Hematopoietic multipotent progenitor cell treated with erythropoietin and hydrocortisone succinate and interleukin-3 and kit ligand, for 4 days (in vitro differentiated cells): ENCODE measurements at regions not wholly inside any gene's neighbourhood (a gene's known extent, or its start where the extent isn't known, plus 50 kb on each side); places are given as distances from the start of the nearest gene placed in this dataset.

Source experiments
- DNase-seq: peaks from one replicate; pipeline ENCODE4 v3.0.0-alpha.2; 2015

GRCh38 chr12:59839514-59839913 is 243.7 kb downstream of the SLC16A7 start:
- DNase-seq, result peak; percentile 91

- DNase-seq, result no peak
Observed at GRCh38 chr12:59843260-59843843, 247.5 kb downstream of the SLC16A7 start.

GRCh38 chr12:59844750-59845149 is 248.9 kb downstream of the SLC16A7 start:
- no peak for DNase-seq

- no peak for DNase-seq
Observed at GRCh38 chr12:59845293-59845692, 249.5 kb downstream of the SLC16A7 start.

GRCh38 chr12:59847127-59847526 is 251.3 kb downstream of the SLC16A7 start:
- DNase-seq, result no peak

GRCh38 chr12:59850268-59850667 is 254.4 kb downstream of the SLC16A7 start:
- no peak for DNase-seq

GRCh38 chr12:59858508-59859170 is 262.8 kb downstream of the SLC16A7 start:
- peak; percentile 47 for DNase-seq

- DNase-seq, result no peak
Observed at GRCh38 chr12:59859171-59859510, 263.3 kb downstream of the SLC16A7 start.

- no peak for DNase-seq
Observed at GRCh38 chr12:59861635-59862034, 265.8 kb downstream of the SLC16A7 start.

- no peak for DNase-seq
Observed at GRCh38 chr12:59867055-59867454, 271.2 kb downstream of the SLC16A7 start.

- DNase-seq, result no peak
Observed at GRCh38 chr12:59867689-59868088, 271.9 kb downstream of the SLC16A7 start.

GRCh38 chr12:59871779-59872178 is 275.9 kb downstream of the SLC16A7 start:
- no peak for DNase-seq

GRCh38 chr12:59873136-59873535 is 277.3 kb downstream of the SLC16A7 start:
- no peak for DNase-seq

GRCh38 chr12:59874781-59875180 is 279.0 kb downstream of the SLC16A7 start:
- DNase-seq, result no peak

GRCh38 chr12:59886131-59886733 is 290.4 kb downstream of the SLC16A7 start:
- DNase-seq, result no peak

GRCh38 chr12:59887178-59887577 is 291.3 kb downstream of the SLC16A7 start:
- DNase-seq, result no peak

GRCh38 chr12:59890896-59891579 is 295.2 kb downstream of the SLC16A7 start:
- DNase-seq, result no peak

- DNase-seq, result no peak
Observed at GRCh38 chr12:59895166-59895775, 299.4 kb downstream of the SLC16A7 start.

- no peak for DNase-seq
Observed at GRCh38 chr12:59904874-59905521, 309.2 kb downstream of the SLC16A7 start.

GRCh38 chr12:59911516-59911915 is 315.7 kb downstream of the SLC16A7 start:
- no peak for DNase-seq

- no peak for DNase-seq
Observed at GRCh38 chr12:59916988-59917387, 321.2 kb downstream of the SLC16A7 start.

GRCh38 chr12:59927032-59927431 is 331.2 kb downstream of the SLC16A7 start:
- no peak for DNase-seq

- no peak for DNase-seq
Observed at GRCh38 chr12:59928416-59928815, 332.6 kb downstream of the SLC16A7 start.
